Type B pancreatic cell (in vitro differentiated cells): ENCODE measurements at regions not wholly inside any gene's neighbourhood (a gene's known extent, or its start where the extent isn't known, plus 50 kb on each side); places are given as distances from the start of the nearest gene placed in this dataset.

Source experiments
- DNase-seq: peaks from one replicate; pipeline ENCODE4 v3.0.0; 2021; ENCODE audit warnings: mixed read lengths; ENCODE audit not compliant: unreplicated experiment; ENCODE audit errors: extremely low spot score
- H3K27ac Mint-ChIP-seq: 2 replicates; pipeline ENCODE4 v1.8.0; 2021; ENCODE audit warnings: mild to moderate bottlenecking, mixed read lengths
- H3K27me3 Mint-ChIP-seq: 2 replicates; pipeline ENCODE4 v1.8.0; 2021; ENCODE audit warnings: mixed read lengths
- H3K36me3 Mint-ChIP-seq: 2 replicates; pipeline ENCODE4 v1.8.0; 2021; ENCODE audit warnings: mixed read lengths
- H3K4me1 Mint-ChIP-seq: one replicate; pipeline ENCODE4 v1.8.0; 2021; ENCODE audit warnings: mixed read lengths; ENCODE audit not compliant: unreplicated experiment
- H3K4me3 Mint-ChIP-seq: 2 replicates; pipeline ENCODE4 v1.8.0; 2021; ENCODE audit warnings: mild to moderate bottlenecking, mixed read lengths
- H3K9me3 Mint-ChIP-seq: 2 replicates; pipeline ENCODE4 v1.8.0; 2021; ENCODE audit warnings: mixed read lengths
- TF ChIP-seq, protein P1 (sequence below): fragments of 200-600 bp; sonication (generic); conservative IDR thresholded peaks from 2 replicates; pipeline ENCODE4 v1.5.0; 2021; ENCODE audit warnings: antibody characterized with exemption, mild to moderate bottlenecking

GRCh38 chr9:108789742-108790141 is 66.0 kb downstream of the ACTL7B start:
- Mint-ChIP-seq H3K27me3 (no peaks in the 10 kb centered on the region), H3K9me3 (peaks cover 12% of the 10 kb centered on the region), H3K36me3 (no peaks in the 10 kb centered on the region), H3K4me3 (no peak overlapping the region), H3K4me1 (peaks cover 11% of the 10 kb centered on the region), H3K27ac (no peak overlapping the region)
- TF ChIP-seq, protein P1, sequence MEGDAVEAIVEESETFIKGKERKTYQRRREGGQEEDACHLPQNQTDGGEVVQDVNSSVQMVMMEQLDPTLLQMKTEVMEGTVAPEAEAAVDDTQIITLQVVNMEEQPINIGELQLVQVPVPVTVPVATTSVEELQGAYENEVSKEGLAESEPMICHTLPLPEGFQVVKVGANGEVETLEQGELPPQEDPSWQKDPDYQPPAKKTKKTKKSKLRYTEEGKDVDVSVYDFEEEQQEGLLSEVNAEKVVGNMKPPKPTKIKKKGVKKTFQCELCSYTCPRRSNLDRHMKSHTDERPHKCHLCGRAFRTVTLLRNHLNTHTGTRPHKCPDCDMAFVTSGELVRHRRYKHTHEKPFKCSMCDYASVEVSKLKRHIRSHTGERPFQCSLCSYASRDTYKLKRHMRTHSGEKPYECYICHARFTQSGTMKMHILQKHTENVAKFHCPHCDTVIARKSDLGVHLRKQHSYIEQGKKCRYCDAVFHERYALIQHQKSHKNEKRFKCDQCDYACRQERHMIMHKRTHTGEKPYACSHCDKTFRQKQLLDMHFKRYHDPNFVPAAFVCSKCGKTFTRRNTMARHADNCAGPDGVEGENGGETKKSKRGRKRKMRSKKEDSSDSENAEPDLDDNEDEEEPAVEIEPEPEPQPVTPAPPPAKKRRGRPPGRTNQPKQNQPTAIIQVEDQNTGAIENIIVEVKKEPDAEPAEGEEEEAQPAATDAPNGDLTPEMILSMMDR, result no peak
- DNase-seq, result no peak

GRCh38 chr9:108787690-108788048 is 68.1 kb downstream of the ACTL7B start:
- Mint-ChIP-seq H3K4me3 (peak overlapping the region; percentile 5), H3K36me3 (no peaks in the 10 kb centered on the region), H3K4me1 (peaks cover 24% of the 10 kb centered on the region), H3K27me3 (peaks cover 3% of the 10 kb centered on the region), H3K9me3 (peaks cover 4% of the 10 kb centered on the region), H3K27ac (peak overlapping the region; percentile 85)
- TF ChIP-seq, protein P1, result no peak
- DNase-seq, result no peak

DNA sequence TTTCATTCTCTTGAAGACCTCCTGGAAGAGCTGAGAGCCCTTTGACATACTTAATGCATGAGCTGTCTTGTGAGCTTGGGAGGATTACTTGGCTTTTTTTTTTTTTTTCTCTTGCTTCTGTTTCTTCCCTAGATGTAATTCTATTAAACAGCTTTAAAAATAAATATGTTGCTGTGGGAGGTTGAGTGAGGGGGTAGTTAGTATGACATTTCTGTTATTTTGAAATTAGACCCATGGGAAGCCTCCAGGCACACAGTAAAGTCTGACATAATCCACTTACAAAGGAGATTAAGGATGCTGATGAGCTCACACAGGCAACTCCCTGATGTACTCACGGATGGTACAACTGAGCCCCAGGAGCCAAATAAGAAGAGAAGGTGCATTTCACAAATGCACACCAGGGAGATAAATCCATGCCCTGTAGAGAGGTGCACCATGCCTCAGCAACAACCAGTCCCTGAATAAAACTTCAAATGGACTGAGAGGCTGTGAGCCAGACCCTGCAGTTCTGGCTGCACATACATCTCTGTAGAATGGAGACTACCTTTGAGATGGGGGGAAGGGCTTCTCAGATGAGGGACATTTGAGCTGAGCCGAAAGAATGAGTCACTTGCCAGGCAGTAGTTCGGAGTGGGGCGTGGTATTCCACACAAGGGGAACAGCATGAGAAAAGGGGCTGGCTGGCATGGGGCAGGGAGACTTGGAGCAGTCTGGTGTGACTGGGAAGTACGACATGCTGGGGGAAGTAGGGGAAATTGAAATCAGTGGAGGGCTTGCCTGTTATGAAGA is 68.7 kb downstream of the ACTL7B start:
- Mint-ChIP-seq H3K4me3 (peak overlapping the region; percentile 5), H3K9me3 (peaks cover 4% of the 10 kb centered on the region), H3K27ac (peak overlapping the region; percentile 85), H3K27me3 (peaks cover 3% of the 10 kb centered on the region), H3K4me1 (peaks cover 24% of the 10 kb centered on the region), H3K36me3 (no peaks in the 10 kb centered on the region)
- DNase-seq, result no peak
- TF ChIP-seq, protein P1, result no peak

DNA sequence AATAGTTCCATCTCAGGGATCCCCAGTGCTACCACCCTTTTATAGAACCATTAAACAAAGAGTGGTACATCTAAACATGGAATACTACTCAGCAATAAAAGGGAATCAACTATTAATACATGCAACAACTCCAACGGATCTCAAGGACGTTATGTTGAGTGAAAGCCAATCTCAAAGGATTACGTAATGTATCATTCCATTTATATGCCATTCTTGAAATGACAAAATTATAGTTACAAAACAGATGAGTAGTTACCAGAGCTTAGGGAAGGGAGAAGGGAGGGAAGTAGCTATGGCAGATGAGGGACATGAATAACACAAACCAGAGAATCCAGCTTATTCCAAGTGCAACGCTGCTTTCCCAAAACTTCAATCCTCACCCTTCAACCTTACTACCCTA is 69.5 kb downstream of the ACTL7B start:
- H3K27me3 Mint-ChIP-seq, result peaks cover 3% of the 10 kb centered on the region

GRCh38 chr9:108784998-108785397 is 70.8 kb downstream of the ACTL7B start:
- Mint-ChIP-seq H3K4me3 (no peak overlapping the region), H3K4me1 (peaks cover 29% of the 10 kb centered on the region), H3K36me3 (no peaks in the 10 kb centered on the region), H3K27ac (no peak overlapping the region), H3K9me3 (no peaks in the 10 kb centered on the region), H3K27me3 (peaks cover 3% of the 10 kb centered on the region)
- TF ChIP-seq, protein P1, result no peak
- DNase-seq, result no peak

More for the DNA sequence above, 69.5 kb downstream of the ACTL7B start:
- Mint-ChIP-seq H3K9me3 (no peaks in the 10 kb centered on the region), H3K36me3 (no peaks in the 10 kb centered on the region), H3K27ac (no peak overlapping the region), H3K4me1 (peaks cover 27% of the 10 kb centered on the region), H3K4me3 (no peak overlapping the region)
- TF ChIP-seq, protein P1, result no peak
- DNase-seq, result no peak
